ENCODE measurements at regions not wholly inside any gene's neighbourhood (a gene's known extent, or its start where the extent isn't known, plus 50 kb on each side); places are given as distances from the start of the nearest gene placed in this dataset.

- Histone ChIP-seq H3K27me3 (ENCODE audit: insufficient read depth, poor library complexity, severe bottlenecking) (no peaks in the 10 kb centered on the region), H3K27ac (replicated peaks) (no peak overlapping the region), H3K4me3 (replicated peaks; ENCODE audit: insufficient read depth, low read length) (no peak overlapping the region)
- DNase-seq (ENCODE audit: low read depth in 1 of 2, low spot score in 1 of 2) = no peak
- TF ChIP-seq, protein P1, sequence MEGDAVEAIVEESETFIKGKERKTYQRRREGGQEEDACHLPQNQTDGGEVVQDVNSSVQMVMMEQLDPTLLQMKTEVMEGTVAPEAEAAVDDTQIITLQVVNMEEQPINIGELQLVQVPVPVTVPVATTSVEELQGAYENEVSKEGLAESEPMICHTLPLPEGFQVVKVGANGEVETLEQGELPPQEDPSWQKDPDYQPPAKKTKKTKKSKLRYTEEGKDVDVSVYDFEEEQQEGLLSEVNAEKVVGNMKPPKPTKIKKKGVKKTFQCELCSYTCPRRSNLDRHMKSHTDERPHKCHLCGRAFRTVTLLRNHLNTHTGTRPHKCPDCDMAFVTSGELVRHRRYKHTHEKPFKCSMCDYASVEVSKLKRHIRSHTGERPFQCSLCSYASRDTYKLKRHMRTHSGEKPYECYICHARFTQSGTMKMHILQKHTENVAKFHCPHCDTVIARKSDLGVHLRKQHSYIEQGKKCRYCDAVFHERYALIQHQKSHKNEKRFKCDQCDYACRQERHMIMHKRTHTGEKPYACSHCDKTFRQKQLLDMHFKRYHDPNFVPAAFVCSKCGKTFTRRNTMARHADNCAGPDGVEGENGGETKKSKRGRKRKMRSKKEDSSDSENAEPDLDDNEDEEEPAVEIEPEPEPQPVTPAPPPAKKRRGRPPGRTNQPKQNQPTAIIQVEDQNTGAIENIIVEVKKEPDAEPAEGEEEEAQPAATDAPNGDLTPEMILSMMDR (IDR thresholded peaks at IDR 0.05; ENCODE audit: insufficient read depth, low read length) = no peak
- TF ChIP-seq POLR2AphosphoS5 (IDR thresholded peaks at IDR 0.05; ENCODE audit: low read depth) = no peak
- no peak for TF ChIP-seq REST (IDR thresholded peaks at IDR 0.05; ENCODE audit: insufficient replicate concordance, low read depth)
- TF ChIP-seq GABPA (IDR thresholded peaks at IDR 0.05; ENCODE audit: low read depth) = no peak
- no peak for TF ChIP-seq SPI1 (IDR thresholded peaks at IDR 0.05; ENCODE audit: borderline replicate concordance, low read depth)
Measured at GRCh38 chr17:70648166-70648565, 478.8 kb downstream of the KCNJ2 start.

GRCh38 chr17:70653850-70654249 is 484.5 kb downstream of the KCNJ2 start:
- Histone ChIP-seq H3K27me3 (ENCODE audit: insufficient read depth, poor library complexity, severe bottlenecking) (no peaks in the 10 kb centered on the region), H3K27ac (replicated peaks) (no peak overlapping the region), H3K4me3 (replicated peaks; ENCODE audit: insufficient read depth, low read length) (no peak overlapping the region)
- no peak for DNase-seq (ENCODE audit: low read depth in 1 of 2, low spot score in 1 of 2)
- TF ChIP-seq SPI1 (IDR thresholded peaks at IDR 0.05; ENCODE audit: borderline replicate concordance, low read depth) (no peak), GABPA (IDR thresholded peaks at IDR 0.05; ENCODE audit: low read depth) (no peak), REST (IDR thresholded peaks at IDR 0.05; ENCODE audit: insufficient replicate concordance, low read depth) (no peak), POLR2AphosphoS5 (IDR thresholded peaks at IDR 0.05; ENCODE audit: low read depth) (no peak)
- TF ChIP-seq, protein P1 (IDR thresholded peaks at IDR 0.05; ENCODE audit: insufficient read depth, low read length) = no peak

GRCh38 chr17:70654706-70655105 is 485.4 kb downstream of the KCNJ2 start:
- Histone ChIP-seq H3K27me3 (ENCODE audit: insufficient read depth, poor library complexity, severe bottlenecking) (no peaks in the 10 kb centered on the region), H3K4me3 (replicated peaks; ENCODE audit: insufficient read depth, low read length) (no peak overlapping the region), H3K27ac (replicated peaks) (no peak overlapping the region)
- no peak for TF ChIP-seq GABPA (IDR thresholded peaks at IDR 0.05; ENCODE audit: low read depth)
- no peak for TF ChIP-seq REST (IDR thresholded peaks at IDR 0.05; ENCODE audit: insufficient replicate concordance, low read depth)
- TF ChIP-seq, protein P1 (IDR thresholded peaks at IDR 0.05; ENCODE audit: insufficient read depth, low read length) = no peak
- no peak for TF ChIP-seq SPI1 (IDR thresholded peaks at IDR 0.05; ENCODE audit: borderline replicate concordance, low read depth)
- no peak for TF ChIP-seq POLR2AphosphoS5 (IDR thresholded peaks at IDR 0.05; ENCODE audit: low read depth)
- DNase-seq (ENCODE audit: low read depth in 1 of 2, low spot score in 1 of 2) = no peak

Measured in HL-60 (cell line).